CMK (cell line): ENCODE measurements at regions not wholly inside any gene's neighbourhood (a gene's known extent, or its start where the extent isn't known, plus 50 kb on each side); places are given as distances from the start of the nearest gene placed in this dataset.

ENCODE experiments used
- DNase-seq: peaks from one replicate; pipeline ENCODE4 v3.0.0-alpha.2; 2010; ENCODE audit warnings: low read depth

DNA sequence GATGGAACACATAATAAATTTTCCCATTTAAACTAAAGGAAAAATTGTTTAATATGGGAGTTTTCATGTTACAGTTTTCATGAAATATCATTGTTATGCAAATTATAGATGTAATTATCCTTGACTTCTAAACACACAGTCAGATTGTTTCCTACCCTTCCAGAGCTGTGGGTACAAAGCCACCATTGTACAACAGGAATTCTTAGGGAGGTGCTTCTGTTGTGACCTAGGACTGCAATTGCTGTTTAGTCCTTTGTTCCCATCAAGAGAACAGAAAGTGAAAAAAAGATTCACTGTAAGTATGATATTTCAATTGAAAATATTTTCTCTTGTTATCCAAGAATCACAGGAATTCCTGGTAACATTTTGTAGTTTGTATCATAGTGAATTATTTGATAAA, 455.3 kb upstream of the NAALADL2 start:
- no peak for DNase-seq

DNA sequence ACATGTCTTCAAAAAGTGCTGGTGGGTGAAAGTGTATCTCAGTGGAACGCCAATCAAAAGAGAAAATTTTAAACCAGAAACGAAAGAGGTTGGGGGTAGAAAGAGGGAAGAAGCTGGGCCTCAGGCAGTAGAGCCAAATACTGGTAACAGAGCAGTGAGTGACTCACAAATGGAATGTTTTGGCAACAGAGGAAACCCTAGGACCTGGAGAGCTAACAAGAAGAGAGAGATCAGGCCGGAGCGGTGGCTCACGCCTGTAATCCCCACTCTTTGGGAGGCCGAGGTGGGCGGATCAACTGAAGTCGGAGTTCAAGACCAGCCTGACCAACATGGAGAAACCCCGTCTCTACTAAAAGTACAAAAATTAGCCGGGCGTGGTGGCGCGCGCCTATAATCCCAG, 450.8 kb upstream of the NAALADL2 start:
- no peak for DNase-seq

DNA sequence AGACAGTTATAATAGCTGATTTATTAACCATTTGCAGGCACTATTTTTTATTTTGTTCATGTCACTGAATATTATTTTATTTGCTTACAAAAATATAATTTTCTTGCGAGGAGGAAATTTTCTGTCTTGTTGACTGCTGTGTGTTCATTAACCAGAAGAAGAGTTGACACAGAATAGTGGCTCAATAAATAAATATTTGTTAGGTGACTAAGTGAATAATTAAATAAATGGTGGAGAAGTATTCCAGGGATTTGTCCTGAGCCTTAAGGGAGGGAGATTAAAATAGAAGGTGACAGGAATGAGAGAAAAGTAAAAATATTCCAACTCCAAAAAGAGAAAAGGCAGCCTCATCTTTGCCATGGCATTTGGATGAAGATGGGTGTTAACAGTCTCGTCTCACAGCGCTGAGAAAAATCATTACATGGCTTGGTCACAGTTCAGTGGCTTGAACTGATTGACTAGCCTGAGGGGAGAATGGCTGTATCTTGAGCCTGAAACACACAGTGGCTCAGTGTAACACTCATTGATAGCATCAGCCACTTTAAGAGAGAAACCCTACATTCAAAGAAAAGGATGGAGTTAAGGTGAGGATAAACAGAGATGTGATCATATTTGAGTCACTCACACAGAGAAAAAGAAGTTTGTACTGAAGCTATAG, 449.9 kb upstream of the NAALADL2 start:
- DNase-seq = no peak

DNA sequence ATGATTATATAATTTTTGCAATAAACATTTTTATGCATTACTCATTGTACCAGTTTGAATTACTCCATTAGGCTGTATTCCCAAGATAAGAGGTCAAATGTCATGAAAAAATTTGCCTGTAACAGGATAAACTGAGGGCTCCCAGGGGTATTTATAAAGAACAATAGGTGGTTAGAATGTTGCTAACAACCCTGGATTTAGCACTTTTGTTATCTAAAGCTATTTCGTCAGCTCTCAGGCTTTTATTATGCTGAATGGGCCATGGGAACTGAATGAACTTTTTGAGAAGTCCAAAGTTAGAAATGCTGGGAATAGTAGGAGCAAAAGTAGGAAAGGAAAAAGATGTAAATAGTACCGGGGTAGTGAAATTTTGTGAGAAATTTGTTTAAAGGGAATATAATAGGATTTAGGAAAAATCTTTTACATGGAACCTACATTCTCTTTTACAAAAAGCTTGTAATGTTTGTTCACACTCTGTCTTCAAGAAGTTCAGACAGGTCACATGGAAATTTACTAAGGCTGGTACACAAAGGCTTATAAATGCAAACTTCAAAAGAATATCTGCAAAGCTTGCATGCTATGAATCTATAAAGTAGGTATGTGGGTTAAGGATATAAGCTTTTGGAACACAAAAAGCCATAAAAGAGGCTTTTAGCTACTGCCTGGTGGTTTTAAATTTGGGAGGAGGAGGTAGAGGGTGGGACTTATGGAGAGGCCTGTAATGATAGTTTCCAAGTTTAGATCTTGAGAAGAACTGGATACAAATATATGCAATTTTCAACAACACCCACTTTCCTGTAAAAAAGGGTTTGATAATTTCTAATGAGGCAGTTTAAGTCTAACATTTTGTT, 445.8 kb upstream of the NAALADL2 start:
- DNase-seq = no peak

DNA sequence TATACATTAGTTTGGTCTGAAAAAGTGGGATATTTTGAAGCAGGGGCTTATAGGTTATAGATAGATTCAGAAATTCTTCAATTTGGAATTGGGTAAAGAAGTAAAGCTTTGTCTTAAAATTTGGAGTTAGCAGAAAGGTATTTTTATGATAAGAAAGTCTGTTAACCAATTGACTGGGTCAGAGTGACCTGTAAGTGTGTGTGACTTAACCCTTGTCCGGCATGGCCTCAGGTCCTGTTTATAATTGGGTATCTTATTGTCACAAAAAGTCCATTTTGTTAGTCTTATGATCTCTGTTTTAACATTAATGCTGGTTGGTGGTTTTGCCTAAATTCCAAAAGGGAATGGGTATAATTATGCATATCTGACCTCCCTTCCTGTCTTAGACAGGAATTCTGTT, 444.2 kb upstream of the NAALADL2 start:
- no peak for DNase-seq

DNA sequence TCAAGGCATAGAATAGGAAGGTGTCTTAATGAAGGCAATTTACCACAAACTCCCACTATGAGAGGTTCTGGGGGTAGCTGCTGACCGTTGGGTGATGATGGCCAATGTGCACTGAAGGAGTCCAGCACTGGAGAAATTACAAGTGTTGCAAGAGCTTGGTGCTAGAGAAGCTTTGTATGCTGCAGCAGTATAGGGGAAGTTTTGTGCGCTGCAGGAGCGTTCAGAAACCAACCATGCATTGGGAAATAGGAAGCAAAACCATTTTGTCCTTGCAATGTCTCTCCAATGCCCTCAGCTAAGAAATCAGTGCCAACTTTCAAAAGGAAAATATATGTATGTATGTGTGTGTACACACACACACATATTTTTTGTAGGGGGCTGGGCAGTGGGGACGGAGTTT, 441.6 kb upstream of the NAALADL2 start:
- no peak for DNase-seq

DNA sequence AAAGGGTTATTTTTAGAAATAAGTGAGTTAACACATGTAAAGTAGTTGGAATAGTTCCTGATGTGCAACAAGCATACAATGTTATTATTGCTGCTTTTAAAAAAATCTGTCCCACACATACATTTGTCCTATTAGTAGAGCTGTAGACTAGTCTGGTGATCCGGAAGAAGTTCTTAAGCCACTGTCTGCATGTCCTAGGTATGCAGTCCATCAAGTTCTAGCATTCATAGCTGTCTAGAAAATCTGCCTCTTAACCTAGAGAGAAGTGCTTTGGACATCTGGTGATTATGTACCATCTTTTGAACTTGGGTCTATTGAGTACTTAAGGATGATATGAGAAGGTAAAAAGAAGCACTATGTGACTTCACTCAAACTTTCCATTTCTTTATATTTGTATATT, 439.9 kb upstream of the NAALADL2 start:
- no peak for DNase-seq

DNA sequence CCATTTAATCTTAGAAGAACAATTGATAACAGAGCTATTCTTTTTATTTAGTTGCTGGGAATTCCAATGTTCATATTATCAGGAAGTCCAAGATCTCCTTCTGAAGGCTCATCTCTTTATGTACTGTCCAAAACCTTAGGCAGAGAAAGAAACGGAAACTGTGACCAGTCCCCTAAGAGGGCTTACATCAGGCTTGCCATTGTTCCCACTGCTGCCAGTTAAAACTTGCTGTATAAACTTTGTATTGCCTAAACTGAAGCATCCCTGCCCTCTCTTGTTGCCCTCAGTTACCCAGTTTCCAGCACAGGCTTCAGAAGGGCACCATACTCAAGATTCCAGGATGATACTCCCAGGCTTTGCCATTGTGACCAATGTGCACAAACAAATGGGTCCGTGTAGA, 435.2 kb upstream of the NAALADL2 start:
- no peak for DNase-seq

DNA sequence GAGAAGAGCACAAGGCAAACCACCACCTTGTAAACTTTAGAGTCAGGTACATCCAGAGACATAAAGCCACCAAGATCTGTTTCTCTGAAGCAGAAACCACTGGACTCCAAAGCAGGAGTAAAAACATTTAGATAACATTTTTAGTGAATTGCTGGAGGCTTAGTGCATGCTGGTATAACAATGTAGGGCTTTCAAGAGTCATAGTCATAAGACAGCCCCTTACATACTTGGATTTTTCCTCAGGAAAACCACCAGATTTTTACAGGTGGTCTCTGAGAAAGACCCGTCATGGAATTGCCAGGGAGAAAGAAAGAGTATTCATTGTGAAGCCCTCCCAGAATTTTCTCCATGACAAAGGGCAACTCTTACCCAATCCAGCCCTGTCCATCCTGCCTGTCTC, 434.5 kb upstream of the NAALADL2 start:
- DNase-seq = no peak

DNA sequence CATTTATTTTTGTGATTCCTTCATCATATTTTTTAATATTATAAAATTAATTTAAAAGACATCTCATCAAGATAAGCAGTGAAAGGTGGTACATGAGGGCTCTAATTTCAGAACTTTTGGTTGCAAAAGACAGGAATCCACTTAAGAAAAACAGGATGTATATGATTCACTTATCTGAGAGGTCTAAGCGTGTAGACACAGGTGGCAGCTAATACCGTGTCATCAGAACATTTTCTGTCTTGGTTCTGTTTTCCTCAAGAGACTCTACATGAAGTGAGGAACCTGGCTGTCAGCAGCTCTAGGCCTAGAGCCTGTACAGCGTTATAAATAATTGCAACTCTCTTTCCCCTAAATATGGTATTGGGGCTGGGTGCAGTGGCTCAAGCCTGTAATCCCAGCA, 433.7 kb upstream of the NAALADL2 start:
- DNase-seq = no peak

DNA sequence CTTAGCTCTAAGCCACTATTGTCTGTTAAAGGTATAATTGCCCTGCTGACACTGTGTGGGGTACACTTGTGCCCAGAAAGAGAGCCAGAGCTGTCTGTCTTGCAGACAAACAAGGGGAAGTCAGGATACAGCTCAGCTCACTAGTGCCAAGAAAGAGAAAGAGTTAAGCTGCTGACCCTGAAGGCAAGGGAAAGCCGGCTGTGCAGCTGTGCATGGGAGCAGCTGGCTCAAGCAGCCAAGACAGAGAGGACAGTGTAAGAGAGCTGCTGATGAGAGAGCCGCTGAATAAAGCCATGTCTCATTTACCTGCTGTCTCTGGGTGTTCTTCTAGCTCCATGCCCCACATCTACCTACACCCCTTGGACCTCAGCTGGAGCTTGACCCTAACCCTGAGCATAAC, 428.1 kb upstream of the NAALADL2 start:
- DNase-seq = no peak

DNA sequence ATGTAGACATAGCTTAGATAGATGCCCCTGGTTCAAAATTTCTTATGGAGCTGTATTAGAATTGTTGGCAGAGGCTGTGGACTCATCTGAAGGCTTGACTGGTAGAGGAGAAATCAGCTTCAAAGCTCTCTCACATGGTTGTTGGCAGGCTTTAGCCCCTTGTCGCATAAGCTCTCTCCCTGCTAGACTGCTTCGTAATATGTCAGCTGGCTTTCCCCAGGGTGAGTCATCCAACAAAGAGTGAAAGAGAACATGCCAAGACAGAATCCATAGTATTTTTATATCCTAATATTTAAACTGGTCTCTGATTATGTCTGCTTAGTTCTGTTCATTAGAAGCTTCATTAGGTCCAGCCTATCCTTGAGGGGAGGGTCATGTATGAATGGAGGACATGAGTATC, 427.4 kb upstream of the NAALADL2 start:
- DNase-seq = no peak

DNA sequence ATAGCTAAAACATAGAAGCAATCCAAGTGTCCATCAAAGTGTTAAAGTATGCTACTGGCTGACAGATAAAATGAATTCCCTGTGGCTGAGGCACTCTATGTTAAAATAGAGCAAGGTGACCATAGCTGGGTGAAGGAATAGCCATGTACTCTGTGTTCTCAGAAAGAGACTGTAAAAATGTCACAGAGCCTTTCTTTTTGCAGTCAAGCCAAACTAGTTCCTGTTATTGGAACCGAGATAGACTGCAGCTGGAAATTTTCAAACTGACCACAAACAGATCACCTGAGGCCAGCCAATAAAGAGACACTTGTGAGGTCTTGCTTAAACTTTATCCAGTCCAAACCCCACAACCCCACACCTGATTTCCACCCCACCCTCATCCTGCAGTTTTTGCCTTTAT, 422.8 kb upstream of the NAALADL2 start:
- no peak for DNase-seq

DNA sequence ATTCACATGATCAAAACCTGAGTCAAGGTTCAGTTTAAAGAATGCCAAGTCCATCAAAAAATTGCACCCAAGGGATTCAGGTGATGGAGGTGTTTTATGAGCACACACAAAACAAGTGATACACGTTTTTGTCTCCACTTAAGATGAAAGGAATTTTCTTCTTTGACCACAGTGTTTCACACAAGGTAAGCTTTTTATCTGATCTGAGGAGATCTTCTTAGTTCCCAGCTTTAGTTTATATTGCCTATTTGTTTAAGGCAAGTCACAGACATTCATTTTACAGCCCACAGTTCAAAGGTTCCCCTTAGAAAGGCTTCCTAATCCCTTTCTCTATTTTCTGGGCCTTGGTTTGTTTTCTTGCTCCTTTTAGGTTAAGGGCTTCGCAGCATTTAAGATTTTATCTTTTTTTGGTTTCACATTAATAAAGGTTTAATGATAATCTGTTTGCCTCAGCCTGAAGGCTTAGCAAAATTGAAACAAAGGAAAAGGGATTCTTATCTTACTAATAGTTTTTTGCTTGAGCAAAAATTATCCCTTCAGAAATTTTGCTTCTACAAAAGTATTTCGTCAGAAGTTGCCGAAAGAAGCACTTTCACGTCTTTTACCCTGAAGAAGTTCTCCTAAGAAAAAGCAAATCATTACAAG, 420.5 kb upstream of the NAALADL2 start:
- no peak for DNase-seq

DNA sequence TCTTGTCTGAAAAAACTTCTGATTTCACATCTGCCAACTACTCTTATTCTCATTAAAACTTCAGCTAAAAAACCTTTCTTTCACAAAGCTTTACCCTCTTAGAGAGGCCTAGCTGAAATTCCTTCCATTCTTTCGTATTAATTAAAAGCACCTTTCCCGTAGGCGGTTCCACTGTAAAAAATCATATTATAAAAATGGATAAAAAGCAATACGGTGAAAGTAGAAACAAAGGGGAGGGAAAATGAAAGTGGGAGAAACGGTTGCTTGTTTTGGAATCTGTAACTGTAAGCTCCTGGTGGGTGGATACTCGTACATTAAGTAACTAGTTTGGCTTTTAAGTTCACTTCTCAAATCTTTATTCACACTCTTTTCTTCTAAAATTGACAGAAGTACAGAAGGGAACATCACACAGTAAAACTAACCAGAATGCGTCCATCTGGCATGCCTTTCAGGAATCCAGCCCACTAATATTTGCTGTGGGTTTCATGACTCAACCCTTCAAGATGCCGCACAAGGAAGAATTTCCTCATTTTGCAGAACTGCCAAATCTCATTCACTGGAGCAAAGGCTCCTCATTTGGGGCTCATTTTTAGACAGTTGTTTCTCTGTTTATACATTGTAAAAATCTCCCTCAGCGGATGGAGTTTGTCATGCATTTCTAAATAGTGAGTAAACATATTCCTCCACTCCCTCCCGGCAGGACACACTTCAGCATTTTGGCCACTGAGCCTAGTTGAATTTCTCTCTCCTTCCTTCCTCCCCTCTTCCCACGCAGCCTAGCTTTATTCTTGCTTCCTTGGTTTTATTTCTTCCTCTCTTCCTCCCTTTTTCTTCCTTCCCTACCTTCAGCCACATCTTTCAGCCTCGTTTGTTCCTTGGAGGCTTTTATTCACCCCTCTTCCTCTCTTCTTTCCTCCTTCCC, 419.5 kb upstream of the NAALADL2 start:
- DNase-seq = no peak

DNA sequence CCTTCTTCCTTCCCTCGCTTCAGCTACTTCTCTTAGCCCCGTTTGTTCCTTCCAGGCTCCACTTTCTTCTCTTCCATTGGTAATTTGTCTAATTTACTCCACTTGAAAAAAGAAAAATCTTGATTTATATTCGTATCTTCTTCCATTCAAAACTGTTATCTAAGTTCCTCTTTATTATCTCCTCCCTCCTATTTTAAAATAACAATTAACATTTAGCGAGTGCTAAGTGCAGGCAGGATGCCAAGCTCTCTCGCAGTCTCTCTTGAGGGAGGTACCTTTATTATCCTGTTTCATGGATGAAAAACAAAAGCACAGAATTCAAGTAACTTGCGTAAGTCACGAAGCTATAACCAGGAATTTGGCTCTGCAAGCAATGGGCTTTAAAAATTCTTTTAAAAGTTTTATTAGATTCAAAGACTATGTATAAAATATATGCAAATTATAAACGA, 418.9 kb upstream of the NAALADL2 start:
- DNase-seq = peak; percentile 11

DNA sequence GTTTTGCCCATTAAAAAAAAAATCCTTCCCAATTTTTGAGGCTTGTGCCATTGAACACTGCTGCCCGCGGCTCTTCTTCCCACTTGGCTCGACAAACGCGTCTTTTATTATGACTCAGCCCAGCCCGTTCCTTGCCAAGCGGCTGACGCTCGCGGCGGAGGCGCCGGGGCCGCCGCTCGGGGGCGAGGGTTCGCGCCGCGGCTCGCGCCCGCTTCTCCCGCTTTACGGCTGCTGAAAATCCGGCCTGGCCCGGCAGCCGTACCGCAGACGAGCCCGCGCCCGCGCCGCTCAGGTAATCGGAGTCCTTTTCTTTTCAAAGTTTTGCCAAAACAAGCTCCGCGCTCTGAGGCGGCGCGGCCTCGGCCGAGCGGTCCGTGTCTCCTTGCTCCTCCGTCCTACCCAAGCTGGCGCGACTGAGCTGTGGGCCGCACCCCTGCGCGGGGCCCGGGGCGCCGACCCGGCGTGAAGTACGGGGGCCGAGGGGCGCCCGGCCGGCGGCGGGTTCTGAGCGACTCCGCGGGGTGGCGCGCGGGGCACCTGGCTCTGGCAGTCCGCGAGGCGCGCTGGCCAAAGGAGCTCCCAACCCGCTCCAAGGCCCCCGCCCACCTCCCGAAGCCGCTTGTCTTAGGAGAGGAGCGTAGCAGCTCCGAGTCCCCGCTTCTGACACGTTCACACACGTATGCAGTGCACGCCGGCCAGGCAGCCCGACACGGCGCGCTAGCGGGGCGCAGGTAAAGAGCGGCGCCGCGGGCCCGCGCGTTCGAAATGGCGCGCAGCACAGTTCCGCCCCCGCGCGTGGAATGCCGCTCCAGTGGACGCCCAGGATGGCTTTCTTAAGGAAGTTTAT, 418.2 kb upstream of the NAALADL2 start:
- peak; percentile 50 for DNase-seq

DNA sequence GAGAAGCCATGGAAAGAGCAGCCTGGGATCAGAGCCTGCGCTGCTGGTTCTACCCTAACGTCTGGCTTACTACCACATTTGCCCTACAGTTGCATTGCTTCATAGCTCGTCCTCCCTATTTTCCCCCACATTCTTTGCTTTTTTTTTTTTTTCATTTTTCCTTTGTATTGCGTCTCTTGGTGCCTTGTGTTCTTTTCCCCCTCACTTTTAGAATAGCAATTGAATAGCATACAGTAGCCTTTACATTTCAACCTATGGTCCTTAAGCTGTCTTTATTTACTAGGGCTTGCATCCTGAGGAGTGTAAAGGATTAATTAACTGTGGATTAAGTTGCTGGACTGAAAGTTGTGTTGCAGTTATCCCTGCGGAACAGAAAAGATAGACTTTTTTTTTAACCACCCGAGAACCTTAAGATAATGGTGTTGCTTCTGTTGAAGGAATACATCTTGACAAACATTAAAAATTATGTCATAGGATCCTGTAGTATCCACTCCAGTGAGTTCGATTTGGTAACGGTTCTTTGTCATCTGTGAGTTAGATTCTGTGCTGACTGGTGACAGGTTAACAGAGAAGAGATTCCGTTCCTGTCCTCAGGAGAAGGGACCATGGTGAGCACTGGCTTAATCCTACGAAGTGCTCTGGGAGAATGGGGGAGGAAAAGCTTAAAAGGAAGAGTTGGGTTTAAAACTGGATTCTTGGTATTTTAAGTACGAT, 417.4 kb upstream of the NAALADL2 start:
- DNase-seq = no peak

DNA sequence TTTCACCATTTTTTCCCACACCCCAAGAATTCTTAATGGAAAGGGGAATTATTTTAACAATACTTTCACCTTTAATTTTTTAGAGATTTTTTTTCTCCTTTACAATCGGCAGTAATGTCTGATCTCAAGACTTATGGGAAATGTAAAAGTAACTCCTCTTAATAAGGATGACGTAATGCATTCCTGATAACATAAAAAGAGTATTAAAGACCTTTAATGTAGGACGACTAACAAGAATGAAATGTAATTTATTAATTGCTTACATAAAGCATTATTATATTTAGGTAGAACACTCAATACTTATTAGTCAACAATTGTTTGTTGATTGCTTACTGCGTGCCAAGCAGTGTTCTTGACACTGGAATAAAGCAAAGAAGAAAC, 416.8 kb upstream of the NAALADL2 start:
- no peak for DNase-seq

DNA sequence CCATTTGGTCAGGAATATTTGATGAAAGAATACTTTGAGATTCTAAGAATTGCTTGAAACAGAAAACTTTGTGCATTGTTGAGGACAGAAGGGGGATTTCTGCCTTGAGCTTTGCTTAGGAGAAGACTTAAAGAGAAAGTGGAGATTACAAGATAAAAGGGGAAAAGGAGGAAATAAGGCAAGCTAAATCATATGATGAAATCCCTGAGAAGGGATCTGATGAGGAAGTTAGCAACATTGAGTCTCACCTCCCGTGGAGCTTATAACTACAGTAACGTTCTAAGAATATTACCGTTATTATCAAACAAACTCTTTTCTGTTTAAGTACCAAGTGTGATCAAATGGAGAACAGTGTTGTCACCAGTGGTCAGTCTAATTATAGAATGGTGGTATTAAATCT, 414.7 kb upstream of the NAALADL2 start:
- DNase-seq = no peak

DNA sequence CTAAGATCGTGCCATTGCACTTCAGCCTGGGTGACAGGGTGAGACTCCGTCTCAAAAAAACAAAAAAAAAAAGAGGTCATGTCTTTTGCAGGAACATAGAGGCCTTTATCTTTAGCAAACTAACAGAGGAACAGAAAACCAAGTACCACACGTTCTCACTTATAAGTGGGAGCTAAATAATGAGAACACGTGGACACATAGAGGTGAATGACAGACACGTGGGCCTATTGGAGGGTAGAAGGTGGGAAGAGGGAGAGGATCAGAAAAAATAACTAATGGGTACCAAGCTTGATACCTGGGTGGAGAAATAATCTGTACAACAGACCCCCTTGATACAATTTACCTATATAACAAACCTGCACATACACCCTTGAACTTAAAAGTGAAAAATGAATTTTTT, 401.4 kb upstream of the NAALADL2 start:
- DNase-seq = no peak
